Upper lobe of right lung (tissue), 1 donor: ENCODE measurements at regions not wholly inside any gene's neighbourhood (a gene's known extent, or its start where the extent isn't known, plus 50 kb on each side); places are given as distances from the start of the nearest gene placed in this dataset.

Experiments used
- ATAC-seq: fragments of 200-7000 bp; cut with Tn5 transposase; one replicate; pipeline ENCODE4 v1.9.1; 2020; ENCODE audit warnings: mild to moderate bottlenecking, moderate library complexity
- DNase-seq: peaks from one replicate; pipeline ENCODE4 v3.0.0-alpha.2; 2020
- H3K27ac ChIP-seq: fragments of 200-600 bp; one replicate; pipeline ENCODE4 v1.8.0; 2022
- H3K27me3 ChIP-seq: fragments of 200-600 bp; one replicate; pipeline ENCODE4 v1.8.0; 2022; ENCODE audit warnings: mild to moderate bottlenecking
- H3K36me3 ChIP-seq: fragments of 200-600 bp; one replicate; pipeline ENCODE4 v1.8.0; 2022
- H3K4me1 ChIP-seq: fragments of 200-600 bp; one replicate; pipeline ENCODE4 v1.8.0; 2022
- H3K4me3 ChIP-seq: fragments of 200-600 bp; one replicate; pipeline ENCODE4 v1.8.0; 2022; ENCODE audit warnings: mild to moderate bottlenecking
- H3K9me3 ChIP-seq: fragments of 200-600 bp; one replicate; pipeline ENCODE4 v1.8.0; 2022
- intact Hi-C: fragments of 100-400 bp; cut with DNase I; formaldehyde crosslinking; loops from one replicate; pipeline ENCODE4 v1.11.0; 2022
- TF ChIP-seq, protein P1 (sequence below): fragments of 200-600 bp; IDR thresholded peaks from one replicate; pipeline ENCODE4 v1.8.0; 2022; ENCODE audit warnings: antibody characterized with exemption
- donor health status: DM: no; HTN: yes; CAD: no; lungs with severe emphysema.

DNA sequence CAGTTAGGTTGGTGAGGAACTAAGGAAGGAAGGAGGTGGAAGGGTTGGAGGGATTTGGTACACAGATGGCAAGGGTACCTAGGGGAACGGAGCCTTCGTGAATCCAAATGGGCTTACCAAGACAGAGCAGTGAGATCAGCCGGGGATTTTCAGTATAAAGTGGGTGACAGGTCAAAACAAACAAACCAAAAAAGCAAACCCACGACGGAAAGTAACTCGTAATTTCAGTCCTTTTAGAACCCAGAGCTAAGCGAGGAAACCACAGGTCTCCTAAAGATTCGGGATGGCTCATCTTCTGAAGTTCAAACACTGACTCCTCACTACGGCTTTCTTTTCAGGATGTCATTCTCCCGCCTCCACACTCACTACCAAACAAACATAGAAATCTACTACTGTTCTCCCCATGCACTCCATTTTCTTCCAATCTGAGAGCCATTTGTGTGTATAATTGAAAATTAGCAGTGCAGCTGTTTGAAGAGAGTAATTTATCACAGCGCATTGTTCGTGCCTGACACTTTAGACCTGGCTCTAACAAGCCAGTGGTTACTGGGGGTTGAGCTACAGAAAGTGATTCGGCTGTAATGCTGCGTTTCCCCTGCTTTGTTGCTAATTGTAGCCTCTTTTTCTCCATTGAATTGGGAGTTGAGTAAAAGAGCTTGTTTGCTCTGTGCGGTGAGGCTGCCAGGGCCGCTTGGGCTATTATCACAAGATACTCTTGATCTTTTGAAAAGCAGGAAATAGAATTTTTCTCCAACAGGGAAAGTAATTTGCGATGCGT lies 64.7 kb upstream of the CCDC39 start:
- ATAC-seq, result no peak
- Histone ChIP-seq H3K9me3 (no peaks in the 10 kb centered on the region), H3K36me3 (no peaks in the 10 kb centered on the region), H3K4me3 (no peak overlapping the region), H3K27me3 (no peaks in the 10 kb centered on the region), H3K27ac (no peak overlapping the region), H3K4me1 (no peaks in the 10 kb centered on the region)
- no peak for DNase-seq
- TF ChIP-seq, protein P1, sequence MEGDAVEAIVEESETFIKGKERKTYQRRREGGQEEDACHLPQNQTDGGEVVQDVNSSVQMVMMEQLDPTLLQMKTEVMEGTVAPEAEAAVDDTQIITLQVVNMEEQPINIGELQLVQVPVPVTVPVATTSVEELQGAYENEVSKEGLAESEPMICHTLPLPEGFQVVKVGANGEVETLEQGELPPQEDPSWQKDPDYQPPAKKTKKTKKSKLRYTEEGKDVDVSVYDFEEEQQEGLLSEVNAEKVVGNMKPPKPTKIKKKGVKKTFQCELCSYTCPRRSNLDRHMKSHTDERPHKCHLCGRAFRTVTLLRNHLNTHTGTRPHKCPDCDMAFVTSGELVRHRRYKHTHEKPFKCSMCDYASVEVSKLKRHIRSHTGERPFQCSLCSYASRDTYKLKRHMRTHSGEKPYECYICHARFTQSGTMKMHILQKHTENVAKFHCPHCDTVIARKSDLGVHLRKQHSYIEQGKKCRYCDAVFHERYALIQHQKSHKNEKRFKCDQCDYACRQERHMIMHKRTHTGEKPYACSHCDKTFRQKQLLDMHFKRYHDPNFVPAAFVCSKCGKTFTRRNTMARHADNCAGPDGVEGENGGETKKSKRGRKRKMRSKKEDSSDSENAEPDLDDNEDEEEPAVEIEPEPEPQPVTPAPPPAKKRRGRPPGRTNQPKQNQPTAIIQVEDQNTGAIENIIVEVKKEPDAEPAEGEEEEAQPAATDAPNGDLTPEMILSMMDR, result no peak
- intact Hi-C loops, result no loop called here

DNA sequence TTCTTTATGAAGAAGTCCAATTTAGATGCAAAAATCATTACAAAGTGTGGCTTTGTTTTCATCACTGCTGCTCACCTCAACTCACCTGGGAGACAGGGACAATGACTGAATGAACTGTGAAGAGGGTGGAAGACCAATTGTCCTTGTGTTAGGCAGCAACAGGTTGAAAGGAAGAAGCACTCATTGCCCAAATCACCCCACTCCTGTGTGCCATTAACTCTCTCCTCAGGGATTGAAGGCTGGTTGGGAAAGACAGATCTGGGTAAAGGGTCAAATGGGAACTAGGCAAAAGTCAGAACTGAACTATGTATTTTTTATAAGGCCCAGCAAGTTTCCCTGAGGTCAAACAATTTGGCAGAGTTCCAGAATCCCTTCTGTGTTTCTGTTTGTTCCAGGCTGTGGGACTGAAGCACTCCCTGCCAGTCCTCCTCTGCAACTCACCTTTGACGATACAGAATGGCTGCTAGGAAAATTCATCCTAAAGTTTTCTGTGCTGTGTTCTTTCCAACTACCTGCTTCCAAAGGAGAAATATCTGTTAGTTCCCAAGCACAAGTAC lies 68.6 kb upstream of the CCDC39 start:
- Histone ChIP-seq H3K36me3 (no peaks in the 10 kb centered on the region), H3K9me3 (no peaks in the 10 kb centered on the region), H3K4me1 (no peaks in the 10 kb centered on the region), H3K27me3 (no peaks in the 10 kb centered on the region), H3K4me3 (no peak overlapping the region), H3K27ac (no peak overlapping the region)
- DNase-seq (no peak), ATAC-seq (no peak)
- intact Hi-C loops, result no loop called here
- TF ChIP-seq, protein P1, result no peak

DNA sequence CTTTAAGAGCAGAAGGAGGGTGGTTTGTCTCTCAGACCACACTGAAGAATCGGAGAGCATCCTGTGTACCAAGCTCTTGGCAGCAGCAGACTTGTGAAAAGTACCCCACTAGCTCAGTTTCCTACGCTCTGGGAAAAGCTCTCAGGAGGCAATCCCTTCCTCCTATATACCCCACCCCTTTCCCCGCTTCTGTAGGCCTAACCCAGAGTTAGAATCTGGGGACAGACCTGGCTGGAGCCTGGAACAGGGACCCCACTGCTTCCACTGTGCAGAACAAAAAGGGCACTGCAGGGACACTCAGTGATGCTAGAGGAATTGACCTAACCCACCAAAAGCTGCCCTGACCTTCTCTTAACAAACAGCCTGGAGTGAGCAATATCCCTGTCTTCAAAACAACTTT lies 70.0 kb upstream of the CCDC39 start:
- TF ChIP-seq, protein P1, result no peak
- intact Hi-C loops, result no loop called here
- no peak for ATAC-seq

DNA sequence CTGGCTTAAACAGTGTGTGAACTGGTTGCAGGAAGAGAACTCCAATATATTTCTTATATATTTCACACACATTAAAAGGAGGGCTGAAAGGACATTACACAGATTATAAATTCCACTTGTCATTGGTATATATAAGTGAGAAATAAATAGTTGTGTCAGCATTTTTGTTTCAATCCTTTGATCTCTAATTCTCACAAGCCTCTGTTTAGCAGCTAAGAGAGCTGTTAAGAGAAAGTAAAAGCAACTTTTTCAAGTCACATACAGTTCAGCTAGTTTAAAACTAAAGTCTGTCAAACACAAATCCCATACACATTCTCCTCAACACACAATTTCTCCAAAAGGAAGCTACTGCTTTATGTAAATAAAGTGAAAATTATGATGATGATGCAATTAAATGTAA lies 70.5 kb upstream of the CCDC39 start:
- intact Hi-C loops, result no loop called here
- no peak for ATAC-seq
- H3K27me3 ChIP-seq, result no peaks in the 10 kb centered on the region

More for the DNA sequence above, 70.0 kb upstream of the CCDC39 start:
- Histone ChIP-seq H3K9me3 (no peaks in the 10 kb centered on the region), H3K4me1 (no peaks in the 10 kb centered on the region), H3K4me3 (no peak overlapping the region), H3K36me3 (no peaks in the 10 kb centered on the region), H3K27me3 (no peaks in the 10 kb centered on the region), H3K27ac (no peak overlapping the region)
- no peak for DNase-seq

DNA sequence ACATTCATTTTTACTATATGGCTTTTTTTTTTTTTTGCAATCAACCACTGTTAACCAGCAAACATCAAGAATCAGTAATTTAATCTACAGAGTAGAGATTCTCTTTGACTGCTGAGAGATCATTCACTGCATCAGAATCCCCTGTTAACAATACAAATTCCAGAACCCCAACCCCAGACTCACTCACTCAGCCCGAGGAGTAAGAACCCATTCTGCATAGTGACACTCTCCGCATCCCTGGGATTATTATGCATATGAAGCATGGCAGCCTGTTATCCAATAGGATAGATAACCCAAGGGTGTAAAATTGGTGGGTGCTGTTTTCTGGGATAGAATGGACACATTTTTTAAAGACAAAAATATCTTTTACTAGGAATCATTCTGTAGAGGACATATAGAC lies 76.3 kb upstream of the CCDC39 start:
- Histone ChIP-seq H3K9me3 (no peaks in the 10 kb centered on the region), H3K27me3 (no peaks in the 10 kb centered on the region), H3K36me3 (no peaks in the 10 kb centered on the region), H3K27ac (no peak overlapping the region), H3K4me3 (no peak overlapping the region), H3K4me1 (no peaks in the 10 kb centered on the region)
- intact Hi-C loops, result no loop called here
- DNase-seq (no peak), ATAC-seq (no peak)
- TF ChIP-seq, protein P1, result no peak

More for the DNA sequence above, 70.5 kb upstream of the CCDC39 start:
- no peak for DNase-seq
- H3K27ac ChIP-seq, result no peak overlapping the region
- no peaks in the 10 kb centered on the region for H3K4me1 ChIP-seq
- no peaks in the 10 kb centered on the region for H3K36me3 ChIP-seq
- H3K4me3 ChIP-seq, result no peak overlapping the region
- TF ChIP-seq, protein P1, result no peak
- H3K9me3 ChIP-seq, result no peaks in the 10 kb centered on the region
